ENCODE measurements at regions not wholly inside any gene's neighbourhood (a gene's known extent, or its start where the extent isn't known, plus 50 kb on each side); places are given as distances from the start of the nearest gene placed in this dataset.

DNA sequence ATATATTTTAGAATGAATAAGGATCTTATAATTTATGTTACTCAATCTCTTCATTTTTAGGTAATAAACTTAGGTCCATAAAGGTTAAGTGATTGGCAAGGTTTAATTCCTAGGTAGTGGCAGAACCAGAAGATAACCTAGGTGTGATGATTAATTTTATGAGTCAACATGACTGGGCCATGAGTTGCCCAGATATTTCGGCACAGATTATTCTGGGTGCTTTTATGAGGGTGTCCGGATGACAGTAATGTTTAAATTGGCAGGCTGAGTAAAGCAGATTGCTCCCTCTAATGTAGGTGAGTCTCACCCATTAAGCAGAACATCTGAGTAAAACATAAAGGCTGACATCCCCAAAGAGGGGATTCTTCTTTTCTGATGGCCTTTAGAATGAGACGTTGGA lies 1349.3 kb upstream of the CELF2 start:
- BruUV-seq (replicated peaks): no TSS peak
- TF ChIP-seq, protein P1, sequence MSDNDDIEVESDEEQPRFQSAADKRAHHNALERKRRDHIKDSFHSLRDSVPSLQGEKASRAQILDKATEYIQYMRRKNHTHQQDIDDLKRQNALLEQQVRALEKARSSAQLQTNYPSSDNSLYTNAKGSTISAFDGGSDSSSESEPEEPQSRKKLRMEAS (IDR thresholded peaks at IDR 0.05; ENCODE audit: low read depth, low read length): no peak
- TF ChIP-seq HDGF (IDR thresholded peaks at IDR 0.05) (no peak), ZBED1 (IDR thresholded peaks at IDR 0.05; ENCODE audit: borderline replicate concordance) (no peak), MYB (IDR thresholded peaks at IDR 0.05; ENCODE audit: borderline replicate concordance, low read depth, low read length) (no peak), RAD51 (IDR thresholded peaks at IDR 0.05) (no peak), ZNF217 (IDR thresholded peaks at IDR 0.05) (no peak), ZNF24 (IDR thresholded peaks at IDR 0.05) (no peak), CEBPB (IDR thresholded peaks at IDR 0.05; ENCODE audit: borderline replicate concordance in 1 of 2, low read depth in 2 of 2, low read length in 2 of 2) (no peak)
- TF ChIP-seq, protein P2, sequence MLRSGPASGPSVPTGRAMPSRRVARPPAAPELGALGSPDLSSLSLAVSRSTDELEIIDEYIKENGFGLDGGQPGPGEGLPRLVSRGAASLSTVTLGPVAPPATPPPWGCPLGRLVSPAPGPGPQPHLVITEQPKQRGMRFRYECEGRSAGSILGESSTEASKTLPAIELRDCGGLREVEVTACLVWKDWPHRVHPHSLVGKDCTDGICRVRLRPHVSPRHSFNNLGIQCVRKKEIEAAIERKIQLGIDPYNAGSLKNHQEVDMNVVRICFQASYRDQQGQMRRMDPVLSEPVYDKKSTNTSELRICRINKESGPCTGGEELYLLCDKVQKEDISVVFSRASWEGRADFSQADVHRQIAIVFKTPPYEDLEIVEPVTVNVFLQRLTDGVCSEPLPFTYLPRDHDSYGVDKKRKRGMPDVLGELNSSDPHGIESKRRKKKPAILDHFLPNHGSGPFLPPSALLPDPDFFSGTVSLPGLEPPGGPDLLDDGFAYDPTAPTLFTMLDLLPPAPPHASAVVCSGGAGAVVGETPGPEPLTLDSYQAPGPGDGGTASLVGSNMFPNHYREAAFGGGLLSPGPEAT (IDR thresholded peaks at IDR 0.05; ENCODE audit: low read depth): no peak
- TF ChIP-seq, protein P3, sequence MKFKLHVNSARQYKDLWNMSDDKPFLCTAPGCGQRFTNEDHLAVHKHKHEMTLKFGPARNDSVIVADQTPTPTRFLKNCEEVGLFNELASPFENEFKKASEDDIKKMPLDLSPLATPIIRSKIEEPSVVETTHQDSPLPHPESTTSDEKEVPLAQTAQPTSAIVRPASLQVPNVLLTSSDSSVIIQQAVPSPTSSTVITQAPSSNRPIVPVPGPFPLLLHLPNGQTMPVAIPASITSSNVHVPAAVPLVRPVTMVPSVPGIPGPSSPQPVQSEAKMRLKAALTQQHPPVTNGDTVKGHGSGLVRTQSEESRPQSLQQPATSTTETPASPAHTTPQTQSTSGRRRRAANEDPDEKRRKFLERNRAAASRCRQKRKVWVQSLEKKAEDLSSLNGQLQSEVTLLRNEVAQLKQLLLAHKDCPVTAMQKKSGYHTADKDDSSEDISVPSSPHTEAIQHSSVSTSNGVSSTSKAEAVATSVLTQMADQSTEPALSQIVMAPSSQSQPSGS (IDR thresholded peaks at IDR 0.05; ENCODE audit: low read length): no peak
- TF ChIP-seq, protein P4, sequence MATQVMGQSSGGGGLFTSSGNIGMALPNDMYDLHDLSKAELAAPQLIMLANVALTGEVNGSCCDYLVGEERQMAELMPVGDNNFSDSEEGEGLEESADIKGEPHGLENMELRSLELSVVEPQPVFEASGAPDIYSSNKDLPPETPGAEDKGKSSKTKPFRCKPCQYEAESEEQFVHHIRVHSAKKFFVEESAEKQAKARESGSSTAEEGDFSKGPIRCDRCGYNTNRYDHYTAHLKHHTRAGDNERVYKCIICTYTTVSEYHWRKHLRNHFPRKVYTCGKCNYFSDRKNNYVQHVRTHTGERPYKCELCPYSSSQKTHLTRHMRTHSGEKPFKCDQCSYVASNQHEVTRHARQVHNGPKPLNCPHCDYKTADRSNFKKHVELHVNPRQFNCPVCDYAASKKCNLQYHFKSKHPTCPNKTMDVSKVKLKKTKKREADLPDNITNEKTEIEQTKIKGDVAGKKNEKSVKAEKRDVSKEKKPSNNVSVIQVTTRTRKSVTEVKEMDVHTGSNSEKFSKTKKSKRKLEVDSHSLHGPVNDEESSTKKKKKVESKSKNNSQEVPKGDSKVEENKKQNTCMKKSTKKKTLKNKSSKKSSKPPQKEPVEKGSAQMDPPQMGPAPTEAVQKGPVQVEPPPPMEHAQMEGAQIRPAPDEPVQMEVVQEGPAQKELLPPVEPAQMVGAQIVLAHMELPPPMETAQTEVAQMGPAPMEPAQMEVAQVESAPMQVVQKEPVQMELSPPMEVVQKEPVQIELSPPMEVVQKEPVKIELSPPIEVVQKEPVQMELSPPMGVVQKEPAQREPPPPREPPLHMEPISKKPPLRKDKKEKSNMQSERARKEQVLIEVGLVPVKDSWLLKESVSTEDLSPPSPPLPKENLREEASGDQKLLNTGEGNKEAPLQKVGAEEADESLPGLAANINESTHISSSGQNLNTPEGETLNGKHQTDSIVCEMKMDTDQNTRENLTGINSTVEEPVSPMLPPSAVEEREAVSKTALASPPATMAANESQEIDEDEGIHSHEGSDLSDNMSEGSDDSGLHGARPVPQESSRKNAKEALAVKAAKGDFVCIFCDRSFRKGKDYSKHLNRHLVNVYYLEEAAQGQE (IDR thresholded peaks at IDR 0.05; ENCODE audit: low read depth, low read length): no peak
- ChIA-PET POLR2A (no interaction called here), RAD21 (ENCODE audit: unreplicated experiment) (no interaction called here), SMC1A (ENCODE audit: uncharacterized antibody, unreplicated experiment) (no interaction called here), CTCF (no interaction called here)
- no peaks in the 10 kb centered on the region for H3K79me2 ChIP-seq (ENCODE audit: control insufficient read depth, insufficient read depth, low read length)
- H3K9me3 ChIP-seq (replicated peaks; ENCODE audit: control insufficient read depth, insufficient read depth, low read length): no peaks in the 10 kb centered on the region
- H3K27me3 ChIP-seq (replicated peaks in 1 of 2; ENCODE audit: control insufficient read depth in 2 of 2, insufficient read depth in 2 of 2, low read length in 1 of 2): no peaks in the 10 kb centered on the region
- H4K20me1 ChIP-seq (ENCODE audit: control insufficient read depth, insufficient read depth): no peaks in the 10 kb centered on the region
- H3K4me2 ChIP-seq (ENCODE audit: control insufficient read depth, insufficient read depth): no peak overlapping the region
- FAIRE-seq: no peak
- H3K4me1 ChIP-seq (ENCODE audit: control insufficient read depth, insufficient read depth, low read length): no peaks in the 10 kb centered on the region
- H3K9ac ChIP-seq (ENCODE audit: control insufficient read depth, insufficient read depth, low read length): no peak overlapping the region
- no peak for DNase-seq (ENCODE audit: low read depth, low spot score)
- no peak overlapping the region for H3K27ac ChIP-seq (ENCODE audit: control insufficient read depth, insufficient read depth)
- no peaks in the 10 kb centered on the region for H3K36me3 ChIP-seq (ENCODE audit: control insufficient read depth in 2 of 2, insufficient read depth in 2 of 2, low read length in 1 of 2)
- H2AFZ ChIP-seq (ENCODE audit: control insufficient read depth, low read depth, low read length): no peak overlapping the region
- H3K4me3 ChIP-seq: no peak overlapping the region
- in situ Hi-C loops (cut with MboI) (no loop called here), intact Hi-C loops (cut with micrococcal nuclease; ENCODE audit: unreplicated experiment) (no loop called here)
- 0% methylated on average over 3 of the region's 3 CpGs for WGBS (ENCODE audit: insufficient coverage, insufficient replicate concordance, low lambda C conversion rate, missing lambda C conversion rate)
- ATAC-seq: no peak
